PFSK-1 (cell line): ENCODE measurements at regions not wholly inside any gene's neighbourhood (a gene's known extent, or its start where the extent isn't known, plus 50 kb on each side); places are given as distances from the start of the nearest gene placed in this dataset.

Experiments used
- POLR2AphosphoS5 ChIP-seq: IDR thresholded peaks from 2 replicates; pipeline ENCODE4 v1.6.1; 2012; ENCODE audit warnings: low read depth, mild to moderate bottlenecking, control low read depth, low read length, moderate library complexity
- SIN3A ChIP-seq: IDR thresholded peaks from 2 replicates; pipeline ENCODE4 v1.6.1; 2012; ENCODE audit warnings: mild to moderate bottlenecking, low read length, moderate library complexity, borderline replicate concordance; ENCODE audit not compliant: insufficient read depth
- TAF1 ChIP-seq: IDR thresholded peaks from 2 replicates; pipeline ENCODE4 v1.6.1; 2012; ENCODE audit warnings: low read length, control low read depth, borderline replicate concordance; ENCODE audit not compliant: insufficient read depth
- TF ChIP-seq, protein P1 (sequence below), 2 experiments: IDR thresholded peaks; 2 replicates each; pipeline versions ENCODE4 v1.6.1 to v1.8.0; 2011 to 2012; ENCODE audit warnings: low read depth in 2 of 2, low read length in 2 of 2, control low read depth in 1 of 2, inconsistent platforms in 1 of 2, mild to moderate bottlenecking in 1 of 2, moderate library complexity in 1 of 2; ENCODE audit not compliant: insufficient read depth in 1 of 2

DNA sequence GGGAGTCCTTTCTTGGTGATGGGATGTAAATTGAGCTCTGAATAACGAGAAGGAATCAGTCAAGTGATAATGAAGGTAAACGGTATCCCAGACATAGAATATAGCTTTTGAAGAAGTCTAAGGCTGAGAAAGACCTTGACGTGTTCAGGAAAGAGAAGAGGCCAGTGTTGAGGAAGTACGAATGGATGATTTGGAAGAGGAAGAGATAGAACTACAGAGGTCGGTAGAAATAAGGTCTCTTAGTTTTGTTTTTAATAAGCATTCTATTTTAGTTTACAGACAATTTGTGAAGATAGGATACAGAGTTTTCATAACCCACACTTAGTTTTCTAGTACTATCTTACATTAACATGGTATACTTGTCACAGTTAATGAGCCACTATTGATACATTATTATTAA is 1598.1 kb downstream of the FAM181B start:
- TF ChIP-seq POLR2AphosphoS5 = no peak
- TF ChIP-seq TAF1 = no peak
- TF ChIP-seq, protein P1, sequence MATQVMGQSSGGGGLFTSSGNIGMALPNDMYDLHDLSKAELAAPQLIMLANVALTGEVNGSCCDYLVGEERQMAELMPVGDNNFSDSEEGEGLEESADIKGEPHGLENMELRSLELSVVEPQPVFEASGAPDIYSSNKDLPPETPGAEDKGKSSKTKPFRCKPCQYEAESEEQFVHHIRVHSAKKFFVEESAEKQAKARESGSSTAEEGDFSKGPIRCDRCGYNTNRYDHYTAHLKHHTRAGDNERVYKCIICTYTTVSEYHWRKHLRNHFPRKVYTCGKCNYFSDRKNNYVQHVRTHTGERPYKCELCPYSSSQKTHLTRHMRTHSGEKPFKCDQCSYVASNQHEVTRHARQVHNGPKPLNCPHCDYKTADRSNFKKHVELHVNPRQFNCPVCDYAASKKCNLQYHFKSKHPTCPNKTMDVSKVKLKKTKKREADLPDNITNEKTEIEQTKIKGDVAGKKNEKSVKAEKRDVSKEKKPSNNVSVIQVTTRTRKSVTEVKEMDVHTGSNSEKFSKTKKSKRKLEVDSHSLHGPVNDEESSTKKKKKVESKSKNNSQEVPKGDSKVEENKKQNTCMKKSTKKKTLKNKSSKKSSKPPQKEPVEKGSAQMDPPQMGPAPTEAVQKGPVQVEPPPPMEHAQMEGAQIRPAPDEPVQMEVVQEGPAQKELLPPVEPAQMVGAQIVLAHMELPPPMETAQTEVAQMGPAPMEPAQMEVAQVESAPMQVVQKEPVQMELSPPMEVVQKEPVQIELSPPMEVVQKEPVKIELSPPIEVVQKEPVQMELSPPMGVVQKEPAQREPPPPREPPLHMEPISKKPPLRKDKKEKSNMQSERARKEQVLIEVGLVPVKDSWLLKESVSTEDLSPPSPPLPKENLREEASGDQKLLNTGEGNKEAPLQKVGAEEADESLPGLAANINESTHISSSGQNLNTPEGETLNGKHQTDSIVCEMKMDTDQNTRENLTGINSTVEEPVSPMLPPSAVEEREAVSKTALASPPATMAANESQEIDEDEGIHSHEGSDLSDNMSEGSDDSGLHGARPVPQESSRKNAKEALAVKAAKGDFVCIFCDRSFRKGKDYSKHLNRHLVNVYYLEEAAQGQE (IDR thresholded peaks at IDR 0.05; ENCODE audit: insufficient read depth in 1 of 2, low read depth in 2 of 2, low read length in 2 of 2) = no peak
- no peak for TF ChIP-seq SIN3A
